Activated T-helper 2 cell treated with anti-CD3 and anti-CD28 coated beads, Interferon-gamma antibody, Interleukin-2, Interleukin-4, amounts not matched to agents 10 μg/mL and 5 μg/mL and 100 μg/mL, durations not matched to agents 14 hours and 24 hours and 36 hours (primary cell): ENCODE measurements at regions not wholly inside any gene's neighbourhood (a gene's known extent, or its start where the extent isn't known, plus 50 kb on each side); places are given as distances from the start of the nearest gene placed in this dataset.

Experiments used
- DNase-seq: peaks from one replicate; pipeline ENCODE4 v3.0.0; 2021; ENCODE audit warnings: low spot score
- H3K27ac Mint-ChIP-seq: one replicate; pipeline ENCODE4 v1.8.0; 2021; ENCODE audit warnings: mixed read lengths
- H3K27me3 Mint-ChIP-seq: one replicate; pipeline ENCODE4 v1.8.0; 2021; ENCODE audit warnings: low read depth, mixed read lengths
- H3K36me3 Mint-ChIP-seq: one replicate; pipeline ENCODE4 v1.8.0; 2021; ENCODE audit warnings: low read depth, mixed read lengths
- H3K4me1 Mint-ChIP-seq: one replicate; pipeline ENCODE4 v1.8.0; 2021; ENCODE audit warnings: low read depth, mixed read lengths
- H3K4me3 Mint-ChIP-seq: one replicate; pipeline ENCODE4 v1.8.0; 2021; ENCODE audit warnings: low read depth, mild to moderate bottlenecking, moderate library complexity, mixed read lengths
- H3K9me3 Mint-ChIP-seq: one replicate; pipeline ENCODE4 v1.8.0; 2021; ENCODE audit warnings: mixed read lengths
- intact Hi-C: fragments of 100-400 bp; cut with micrococcal nuclease; formaldehyde crosslinking; loops from one replicate; pipeline ENCODE4 v1.15.1; 2023

- intact Hi-C loops: no loop called here
- no peak overlapping the region for H3K4me3 Mint-ChIP-seq
- DNase-seq: no peak
- no peaks in the 10 kb centered on the region for H3K4me1 Mint-ChIP-seq
- H3K9me3 Mint-ChIP-seq: peaks cover 34% of the 10 kb centered on the region
- no peak overlapping the region for H3K27ac Mint-ChIP-seq
- no peaks in the 10 kb centered on the region for H3K36me3 Mint-ChIP-seq
- H3K27me3 Mint-ChIP-seq: no peaks in the 10 kb centered on the region
Observed at GRCh38 chr18:30527226-30527625, 515.3 kb downstream of the DSC3 start.

DNA sequence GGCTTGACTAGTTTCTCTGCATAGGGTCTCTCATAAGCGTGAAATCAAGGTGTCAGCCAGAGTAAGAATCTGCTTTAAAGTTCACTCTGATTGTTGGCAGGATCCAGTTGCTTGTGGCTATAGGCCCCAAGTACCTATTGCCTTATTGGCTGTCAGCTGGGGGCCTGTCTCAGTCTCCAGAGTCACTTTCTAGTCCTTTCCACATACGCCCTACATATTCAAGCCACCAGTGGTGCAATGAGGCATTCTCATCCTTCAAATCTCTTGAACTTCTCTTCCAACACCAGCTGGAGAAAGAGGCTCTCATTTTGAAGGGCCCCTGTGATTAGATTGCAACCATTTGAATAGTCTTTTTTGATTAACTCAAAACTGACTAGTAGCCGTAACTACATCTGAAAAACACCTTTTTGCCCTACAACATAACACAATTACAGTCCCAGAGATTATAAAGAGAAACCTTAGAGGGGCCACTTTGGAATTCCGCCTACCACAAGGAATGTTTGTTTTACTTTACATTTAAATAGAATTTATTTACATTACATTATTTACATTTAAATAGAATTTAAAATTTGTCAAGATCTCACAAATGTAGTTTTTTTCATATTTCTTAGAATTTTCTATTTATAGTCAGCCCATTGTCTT, 520.1 kb downstream of the DSC3 start:
- H3K4me3 Mint-ChIP-seq: no peak overlapping the region
- intact Hi-C loops: no loop called here
- DNase-seq: no peak
- no peaks in the 10 kb centered on the region for H3K36me3 Mint-ChIP-seq
- no peaks in the 10 kb centered on the region for H3K27me3 Mint-ChIP-seq
- peaks cover 33% of the 10 kb centered on the region for H3K9me3 Mint-ChIP-seq
- H3K27ac Mint-ChIP-seq: no peak overlapping the region
- H3K4me1 Mint-ChIP-seq: no peaks in the 10 kb centered on the region

DNA sequence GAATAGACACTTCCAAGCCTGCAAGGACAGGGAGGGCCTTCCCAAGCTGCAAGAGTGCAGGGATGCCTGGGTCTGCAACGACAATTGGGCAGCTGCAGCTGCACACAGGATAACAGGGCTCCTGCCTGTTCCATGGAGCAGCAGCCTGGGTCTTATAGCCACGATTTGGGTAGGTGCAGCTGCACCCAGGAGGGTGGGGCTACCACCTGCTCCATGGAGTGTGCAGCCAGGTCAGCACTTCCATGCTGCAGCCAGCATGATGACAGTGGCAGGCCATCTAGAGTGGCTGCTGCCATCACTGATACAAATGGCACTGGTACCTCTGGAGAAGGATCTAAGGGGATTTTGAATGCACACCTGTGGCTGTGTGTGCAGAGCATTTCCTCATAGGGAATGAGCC, 528.5 kb downstream of the DSC3 start:
- Mint-ChIP-seq H3K27ac (no peak overlapping the region), H3K4me3 (no peak overlapping the region), H3K9me3 (peaks cover 32% of the 10 kb centered on the region), H3K27me3 (no peaks in the 10 kb centered on the region), H3K36me3 (no peaks in the 10 kb centered on the region), H3K4me1 (no peaks in the 10 kb centered on the region)
- intact Hi-C loops: no loop called here
- DNase-seq: no peak

DNA sequence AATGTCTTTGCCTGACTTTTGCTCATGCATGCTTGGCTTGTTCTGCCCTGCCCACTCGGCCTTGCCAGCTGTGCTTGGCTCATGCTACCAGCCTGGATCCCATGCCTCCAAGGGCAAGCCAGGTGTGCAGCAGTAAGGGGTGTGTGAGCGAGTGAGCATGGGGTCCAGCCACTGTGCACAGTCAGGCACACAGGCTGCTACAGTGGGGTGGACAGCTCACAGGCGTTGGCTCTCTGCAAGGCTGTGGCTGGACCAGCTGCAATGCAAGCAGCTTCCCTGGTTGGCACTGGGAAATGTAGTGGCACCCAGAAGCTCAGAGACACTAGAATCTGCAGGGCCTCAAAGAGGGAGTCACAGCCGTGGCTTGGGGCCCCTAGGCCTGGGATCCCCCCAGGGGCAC, 529.7 kb downstream of the DSC3 start:
- intact Hi-C loops: no loop called here

GRCh38 chr18:30510882-30511281, 531.7 kb downstream of the DSC3 start:
- intact Hi-C loops: no loop called here
- no peak overlapping the region for H3K27ac Mint-ChIP-seq
- H3K27me3 Mint-ChIP-seq: no peaks in the 10 kb centered on the region
- H3K9me3 Mint-ChIP-seq: peaks cover 32% of the 10 kb centered on the region
- no peak overlapping the region for H3K4me3 Mint-ChIP-seq
- H3K4me1 Mint-ChIP-seq: no peaks in the 10 kb centered on the region
- DNase-seq: no peak
- no peaks in the 10 kb centered on the region for H3K36me3 Mint-ChIP-seq

More for the DNA sequence above, 529.7 kb downstream of the DSC3 start:
- no peak for DNase-seq
- Mint-ChIP-seq H3K36me3 (no peaks in the 10 kb centered on the region), H3K27ac (no peak overlapping the region), H3K9me3 (peaks cover 30% of the 10 kb centered on the region), H3K4me1 (no peaks in the 10 kb centered on the region), H3K27me3 (no peaks in the 10 kb centered on the region), H3K4me3 (no peak overlapping the region)

DNA sequence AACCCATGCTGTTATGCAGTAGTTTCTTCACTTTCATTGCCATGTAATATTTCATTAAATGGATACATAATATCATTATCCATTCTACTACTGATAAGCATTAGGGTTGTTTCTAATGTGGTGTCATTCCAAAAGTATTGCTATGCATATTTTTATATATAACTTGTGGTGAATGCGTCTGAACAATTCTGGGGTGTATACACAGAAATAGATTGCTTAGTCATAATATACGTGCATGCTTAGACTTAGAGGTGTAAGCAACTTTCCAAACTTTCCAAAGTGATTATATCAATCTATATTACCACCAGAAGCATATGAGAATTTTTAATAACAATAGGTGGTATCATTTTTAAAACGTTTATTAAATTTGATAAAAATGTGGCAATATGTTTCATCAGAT, 540.9 kb downstream of the DSC3 start:
- H3K27me3 Mint-ChIP-seq: no peaks in the 10 kb centered on the region
- no peak overlapping the region for H3K27ac Mint-ChIP-seq
- H3K36me3 Mint-ChIP-seq: no peaks in the 10 kb centered on the region
- H3K9me3 Mint-ChIP-seq: no peaks in the 10 kb centered on the region
- H3K4me1 Mint-ChIP-seq: no peaks in the 10 kb centered on the region
- DNase-seq: no peak
- no peak overlapping the region for H3K4me3 Mint-ChIP-seq
- intact Hi-C loops: no loop called here

- no peak overlapping the region for H3K27ac Mint-ChIP-seq
- H3K36me3 Mint-ChIP-seq: no peaks in the 10 kb centered on the region
- DNase-seq: no peak
- no peak overlapping the region for H3K4me3 Mint-ChIP-seq
- H3K4me1 Mint-ChIP-seq: no peaks in the 10 kb centered on the region
- intact Hi-C loops: no loop called here
- H3K9me3 Mint-ChIP-seq: peaks cover 2% of the 10 kb centered on the region
- no peaks in the 10 kb centered on the region for H3K27me3 Mint-ChIP-seq
Observed at GRCh38 chr18:30500240-30500945, 542.1 kb downstream of the DSC3 start.

- intact Hi-C loops: no loop called here
Observed at GRCh38 chr18:30499721-30500120, 542.8 kb downstream of the DSC3 start.

DNA sequence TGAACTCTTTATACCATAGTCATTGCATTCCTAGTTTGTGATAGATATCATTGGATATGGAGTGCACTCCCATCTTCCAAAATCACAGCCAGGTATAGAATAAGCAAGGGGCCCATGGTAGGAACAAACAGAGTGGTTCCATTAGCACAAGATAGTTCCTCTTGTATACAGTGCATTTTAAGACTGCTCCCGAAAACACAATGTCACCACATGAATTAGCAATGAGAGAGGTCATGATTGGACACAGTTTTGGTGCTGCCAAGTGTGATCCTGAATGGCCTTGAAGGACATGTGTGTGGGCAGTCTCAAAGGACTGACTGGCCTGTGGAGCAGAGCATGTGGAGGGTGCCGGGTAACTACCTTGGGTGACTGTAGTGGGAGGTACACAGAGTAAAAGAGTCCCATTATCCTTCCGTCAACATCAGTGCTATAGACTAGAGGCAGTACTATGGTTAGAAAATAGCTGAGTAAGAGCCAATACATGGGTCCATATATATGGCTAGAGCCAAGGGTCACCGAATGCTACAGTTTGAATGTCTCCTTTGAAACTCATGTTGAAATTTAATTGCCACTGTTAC, 549.9 kb downstream of the DSC3 start:
- no peaks in the 10 kb centered on the region for H3K4me1 Mint-ChIP-seq
- no peaks in the 10 kb centered on the region for H3K36me3 Mint-ChIP-seq
- no peak overlapping the region for H3K4me3 Mint-ChIP-seq
- H3K27ac Mint-ChIP-seq: no peak overlapping the region
- H3K9me3 Mint-ChIP-seq: peaks cover 15% of the 10 kb centered on the region
- intact Hi-C loops: loop anchor here (5.0 kb wide), 1 partner anchor 900 kb away; no protein-coding TSS in a partner anchor
- DNase-seq: no peak
- no peaks in the 10 kb centered on the region for H3K27me3 Mint-ChIP-seq

More at GRCh38 chr18:30499721-30500120, 542.8 kb downstream of the DSC3 start:
- H3K27me3 Mint-ChIP-seq: no peaks in the 10 kb centered on the region
- H3K4me3 Mint-ChIP-seq: no peak overlapping the region
- DNase-seq: no peak
- no peak overlapping the region for H3K27ac Mint-ChIP-seq
- no peaks in the 10 kb centered on the region for H3K4me1 Mint-ChIP-seq
- H3K36me3 Mint-ChIP-seq: no peaks in the 10 kb centered on the region
- H3K9me3 Mint-ChIP-seq: peaks cover 5% of the 10 kb centered on the region

GRCh38 chr18:30491815-30492551, 550.6 kb downstream of the DSC3 start:
- no peak for DNase-seq
- H3K4me1 Mint-ChIP-seq: no peaks in the 10 kb centered on the region
- H3K36me3 Mint-ChIP-seq: no peaks in the 10 kb centered on the region
- peaks cover 15% of the 10 kb centered on the region for H3K9me3 Mint-ChIP-seq
- no peaks in the 10 kb centered on the region for H3K27me3 Mint-ChIP-seq
- no peak overlapping the region for H3K4me3 Mint-ChIP-seq
- no peak overlapping the region for H3K27ac Mint-ChIP-seq
- intact Hi-C loops: loop anchor here (5.0 kb wide), 1 partner anchor 900 kb away; no protein-coding TSS in a partner anchor

DNA sequence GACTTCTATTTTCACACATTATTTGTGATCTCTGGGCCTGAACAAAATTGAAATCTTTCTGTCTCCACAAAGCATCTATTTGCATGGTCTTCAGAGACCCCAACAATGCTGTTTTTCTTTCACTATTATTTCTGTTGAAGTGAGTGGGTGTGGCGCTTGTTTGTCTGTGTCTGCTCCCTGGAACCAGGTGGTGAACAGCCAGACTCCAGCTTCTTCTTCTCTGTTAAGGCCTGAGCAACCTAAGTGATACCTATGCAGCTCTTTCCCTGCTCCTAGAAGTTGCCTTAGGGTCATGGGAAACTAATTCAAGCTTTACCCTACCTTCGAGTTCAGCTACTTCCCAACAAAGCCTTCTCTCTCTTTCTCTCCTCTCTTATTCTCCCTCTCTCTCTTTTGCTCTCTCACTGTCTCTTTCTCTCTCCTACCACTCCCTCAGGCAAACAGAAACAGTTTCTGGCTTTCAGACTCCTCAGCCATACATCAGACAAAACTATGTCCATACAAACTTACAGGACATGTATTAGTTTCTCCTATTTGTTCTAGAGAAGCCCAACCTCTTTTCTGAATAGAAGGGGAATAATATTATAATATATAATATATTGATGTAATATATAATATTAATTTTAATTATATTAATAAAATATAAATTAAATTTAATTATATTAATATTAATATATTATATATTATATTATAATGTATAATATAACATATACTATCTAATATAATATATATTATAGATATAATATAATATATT, 552.5 kb downstream of the DSC3 start:
- Mint-ChIP-seq H3K36me3 (no peaks in the 10 kb centered on the region), H3K4me3 (no peak overlapping the region), H3K9me3 (peaks cover 19% of the 10 kb centered on the region), H3K27me3 (no peaks in the 10 kb centered on the region), H3K4me1 (no peaks in the 10 kb centered on the region), H3K27ac (no peak overlapping the region)
- intact Hi-C loops: loop anchor here (5.0 kb wide), 1 partner anchor 898 kb away; no protein-coding TSS in a partner anchor
- no peak for DNase-seq

- intact Hi-C loops: no loop called here
Observed at GRCh38 chr18:30487962-30488361, 554.6 kb downstream of the DSC3 start.

More at GRCh38 chr18:30487962-30488361, 554.6 kb downstream of the DSC3 start:
- peaks cover 19% of the 10 kb centered on the region for H3K9me3 Mint-ChIP-seq
- H3K4me1 Mint-ChIP-seq: no peaks in the 10 kb centered on the region
- no peak for DNase-seq
- no peaks in the 10 kb centered on the region for H3K36me3 Mint-ChIP-seq
- no peaks in the 10 kb centered on the region for H3K27me3 Mint-ChIP-seq
- no peak overlapping the region for H3K27ac Mint-ChIP-seq
- H3K4me3 Mint-ChIP-seq: no peak overlapping the region
